OCI-LY3 (cell line): ENCODE measurements at regions not wholly inside any gene's neighbourhood (a gene's known extent, or its start where the extent isn't known, plus 50 kb on each side); places are given as distances from the start of the nearest gene placed in this dataset.

Source experiments
- EZH2phosphoT487 ChIP-seq: fragments of 200-600 bp; shearing (Covaris generic); IDR thresholded peaks from 2 replicates; pipeline ENCODE4 v1.6.1; 2018; ENCODE audit warnings: antibody characterized with exemption, mixed run types, low read depth
- TF ChIP-seq, protein P1 (sequence below): fragments of 200-600, 300-600 bp; sonication (generic); IDR thresholded peaks from 2 replicates; pipeline ENCODE4 v1.5.1; 2014; ENCODE audit warnings: antibody characterized with exemption, low read length, low read depth

DNA sequence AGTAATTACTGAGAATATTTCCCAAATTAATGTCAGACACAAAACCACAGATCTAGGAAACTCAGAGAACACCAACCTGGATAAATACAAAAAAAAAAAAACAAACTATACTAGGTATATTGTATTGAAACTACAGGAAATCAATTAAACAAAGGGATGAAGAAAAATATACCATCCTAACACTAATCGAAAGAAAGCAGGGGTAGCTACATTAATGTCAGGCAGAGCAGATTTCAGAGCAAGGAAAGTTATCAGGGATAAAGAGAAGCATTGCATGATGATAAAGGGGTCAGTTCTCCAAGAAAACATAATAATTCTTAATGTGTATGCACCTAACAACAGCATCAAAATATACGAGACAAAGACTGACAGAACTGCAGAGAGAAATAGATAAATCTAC, 89.9 kb downstream of the TOMM20 start:
- TF ChIP-seq, protein P1, sequence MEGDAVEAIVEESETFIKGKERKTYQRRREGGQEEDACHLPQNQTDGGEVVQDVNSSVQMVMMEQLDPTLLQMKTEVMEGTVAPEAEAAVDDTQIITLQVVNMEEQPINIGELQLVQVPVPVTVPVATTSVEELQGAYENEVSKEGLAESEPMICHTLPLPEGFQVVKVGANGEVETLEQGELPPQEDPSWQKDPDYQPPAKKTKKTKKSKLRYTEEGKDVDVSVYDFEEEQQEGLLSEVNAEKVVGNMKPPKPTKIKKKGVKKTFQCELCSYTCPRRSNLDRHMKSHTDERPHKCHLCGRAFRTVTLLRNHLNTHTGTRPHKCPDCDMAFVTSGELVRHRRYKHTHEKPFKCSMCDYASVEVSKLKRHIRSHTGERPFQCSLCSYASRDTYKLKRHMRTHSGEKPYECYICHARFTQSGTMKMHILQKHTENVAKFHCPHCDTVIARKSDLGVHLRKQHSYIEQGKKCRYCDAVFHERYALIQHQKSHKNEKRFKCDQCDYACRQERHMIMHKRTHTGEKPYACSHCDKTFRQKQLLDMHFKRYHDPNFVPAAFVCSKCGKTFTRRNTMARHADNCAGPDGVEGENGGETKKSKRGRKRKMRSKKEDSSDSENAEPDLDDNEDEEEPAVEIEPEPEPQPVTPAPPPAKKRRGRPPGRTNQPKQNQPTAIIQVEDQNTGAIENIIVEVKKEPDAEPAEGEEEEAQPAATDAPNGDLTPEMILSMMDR = no peak
- TF ChIP-seq EZH2phosphoT487 = no peak
